ENCODE measurements at regions not wholly inside any gene's neighbourhood (a gene's known extent, or its start where the extent isn't known, plus 50 kb on each side); places are given as distances from the start of the nearest gene placed in this dataset.

- no peak for TF ChIP-seq CTCF (IDR thresholded peaks at IDR 0.05; ENCODE audit: insufficient read depth, low read length, poor library complexity, severe bottlenecking)
- Histone ChIP-seq H3K36me3 (ENCODE audit: control insufficient read depth, insufficient read depth, low read length) (no peaks in the 10 kb centered on the region), H3K4me3 (ENCODE audit: low read depth, low read length) (no peak overlapping the region), H3K27me3 (ENCODE audit: control insufficient read depth, insufficient read depth, low read length) (no peaks in the 10 kb centered on the region)
- DNase-seq (ENCODE audit: low read depth) = no peak
These were observed 328.0 kb upstream of the PDZRN3 start for GRCh38 chr3:73952781-73953180.

DNA sequence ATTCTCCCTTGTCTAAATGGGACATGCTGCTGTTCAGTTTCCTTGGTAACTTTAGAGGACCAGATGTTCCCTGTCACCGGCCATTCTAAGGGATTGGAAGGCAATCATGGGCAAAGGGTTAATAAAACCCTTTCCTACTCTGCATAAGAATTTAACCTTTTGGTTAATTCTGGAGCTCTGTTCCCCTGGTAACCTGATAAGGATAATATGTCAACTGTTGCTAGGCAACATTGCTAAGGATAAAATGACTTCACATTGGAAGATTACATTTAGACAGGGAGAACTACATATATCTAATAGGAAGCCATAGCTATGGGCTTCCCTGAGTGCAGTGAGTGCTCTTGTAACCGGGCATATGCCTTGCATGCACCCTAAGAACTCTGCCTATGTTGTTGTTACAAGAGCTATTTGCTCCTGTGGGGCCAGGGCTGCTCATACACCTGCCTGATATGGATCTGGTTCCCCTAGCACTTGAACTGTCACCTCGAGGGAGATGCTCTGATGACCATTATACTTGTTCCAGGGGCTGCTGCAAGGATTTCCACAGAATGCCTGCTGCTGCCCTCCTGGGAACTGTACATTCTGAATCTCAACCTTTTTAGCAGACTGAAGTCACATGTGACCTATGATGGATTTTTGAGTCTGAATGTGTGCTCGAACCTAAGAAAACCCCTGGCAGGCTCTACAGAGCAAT is 326.3 kb upstream of the PDZRN3 start:
- H3K4me3 ChIP-seq (ENCODE audit: low read depth, low read length) = no peak overlapping the region
- H3K36me3 ChIP-seq (ENCODE audit: control insufficient read depth, insufficient read depth, low read length) = no peaks in the 10 kb centered on the region
- H3K27me3 ChIP-seq (ENCODE audit: control insufficient read depth, insufficient read depth, low read length) = no peaks in the 10 kb centered on the region
- no peak for TF ChIP-seq CTCF (IDR thresholded peaks at IDR 0.05; ENCODE audit: insufficient read depth, low read length, poor library complexity, severe bottlenecking)
- DNase-seq (ENCODE audit: low read depth) = no peak

- Histone ChIP-seq H3K27me3 (ENCODE audit: control insufficient read depth, insufficient read depth, low read length) (no peaks in the 10 kb centered on the region), H3K36me3 (ENCODE audit: control insufficient read depth, insufficient read depth, low read length) (no peaks in the 10 kb centered on the region), H3K4me3 (ENCODE audit: low read depth, low read length) (no peak overlapping the region)
- TF ChIP-seq CTCF (IDR thresholded peaks at IDR 0.05; ENCODE audit: insufficient read depth, low read length, poor library complexity, severe bottlenecking) = no peak
- no peak for DNase-seq (ENCODE audit: low read depth)
These were observed 320.8 kb upstream of the PDZRN3 start for GRCh38 chr3:73945541-73945940.

DNA sequence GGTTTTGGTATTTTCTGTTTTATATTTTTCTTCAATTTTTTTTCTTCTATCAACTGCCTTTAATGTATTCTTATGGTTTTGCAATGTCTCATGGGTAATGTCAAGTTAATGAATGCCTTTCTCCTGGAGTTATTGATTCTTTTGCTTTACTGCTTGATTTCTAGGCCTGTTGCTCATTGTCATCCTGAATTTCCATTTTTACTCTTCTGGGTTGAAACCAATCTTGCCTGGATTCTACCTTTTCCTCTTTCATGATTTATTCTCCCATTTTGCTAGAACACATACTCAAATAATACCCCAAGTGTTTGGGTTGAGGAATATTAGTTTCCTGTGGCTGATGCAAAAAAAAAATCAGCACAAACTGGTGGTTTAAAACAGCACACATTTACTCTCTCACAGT is 315.2 kb upstream of the PDZRN3 start:
- no peak for DNase-seq (ENCODE audit: low read depth)
- Histone ChIP-seq H3K36me3 (ENCODE audit: control insufficient read depth, insufficient read depth, low read length) (no peaks in the 10 kb centered on the region), H3K4me3 (ENCODE audit: low read depth, low read length) (no peak overlapping the region), H3K27me3 (ENCODE audit: control insufficient read depth, insufficient read depth, low read length) (no peaks in the 10 kb centered on the region)
- TF ChIP-seq CTCF (IDR thresholded peaks at IDR 0.05; ENCODE audit: insufficient read depth, low read length, poor library complexity, severe bottlenecking) = no peak

DNA sequence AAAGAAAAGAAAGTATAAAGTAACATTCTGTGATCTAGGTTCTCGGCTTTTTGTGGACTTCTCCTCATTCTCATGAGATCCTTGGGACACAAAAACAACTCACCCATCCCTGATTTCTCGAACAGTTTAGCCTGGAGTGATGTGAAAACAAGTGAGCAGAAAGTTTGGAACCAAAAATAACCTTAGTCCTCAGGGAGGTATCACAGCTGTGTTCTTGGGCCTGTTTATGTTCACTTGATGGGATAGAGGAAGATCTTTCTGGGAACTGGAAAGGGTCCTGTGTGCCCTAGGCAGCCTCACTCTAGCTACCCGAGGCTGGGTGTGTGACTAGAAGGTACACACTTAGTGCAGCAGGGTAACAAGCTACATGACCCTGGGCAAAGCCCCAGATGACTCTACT is 308.8 kb upstream of the PDZRN3 start:
- Histone ChIP-seq H3K27me3 (ENCODE audit: control insufficient read depth, insufficient read depth, low read length) (no peaks in the 10 kb centered on the region), H3K36me3 (ENCODE audit: control insufficient read depth, insufficient read depth, low read length) (no peaks in the 10 kb centered on the region), H3K4me3 (ENCODE audit: low read depth, low read length) (no peak overlapping the region)
- DNase-seq (ENCODE audit: low read depth) = no peak
- TF ChIP-seq CTCF (IDR thresholded peaks at IDR 0.05; ENCODE audit: insufficient read depth, low read length, poor library complexity, severe bottlenecking) = no peak

DNA sequence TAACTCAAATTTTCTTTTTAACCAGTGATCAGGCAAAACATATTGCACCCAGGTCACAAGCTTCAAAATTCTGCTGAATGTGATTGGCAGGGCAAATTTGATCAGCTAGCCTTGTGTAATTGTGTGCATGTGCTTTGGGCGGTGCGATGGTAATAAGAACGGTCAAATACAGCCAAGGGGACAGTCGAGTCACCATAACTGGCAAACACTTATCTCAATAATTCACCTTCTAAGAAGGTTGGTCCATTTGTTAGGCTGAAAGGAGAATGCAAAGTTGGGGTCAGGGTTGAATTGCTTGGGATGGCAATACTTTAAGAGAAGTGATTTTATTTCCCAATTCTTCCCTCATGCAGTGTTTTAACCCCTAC is 302.4 kb upstream of the PDZRN3 start:
- H3K36me3 ChIP-seq (ENCODE audit: control insufficient read depth, insufficient read depth, low read length) = no peaks in the 10 kb centered on the region
- no peak for DNase-seq (ENCODE audit: low read depth)
- no peak for TF ChIP-seq CTCF (IDR thresholded peaks at IDR 0.05; ENCODE audit: insufficient read depth, low read length, poor library complexity, severe bottlenecking)

More for the DNA sequence above, 302.4 kb upstream of the PDZRN3 start:
- Histone ChIP-seq H3K4me3 (ENCODE audit: low read depth, low read length) (no peak overlapping the region), H3K27me3 (ENCODE audit: control insufficient read depth, insufficient read depth, low read length) (no peaks in the 10 kb centered on the region)

Data from kidney epithelial cell (primary cell).